ENCODE measurements at regions not wholly inside any gene's neighbourhood (a gene's known extent, or its start where the extent isn't known, plus 50 kb on each side); places are given as distances from the start of the nearest gene placed in this dataset.

DNA sequence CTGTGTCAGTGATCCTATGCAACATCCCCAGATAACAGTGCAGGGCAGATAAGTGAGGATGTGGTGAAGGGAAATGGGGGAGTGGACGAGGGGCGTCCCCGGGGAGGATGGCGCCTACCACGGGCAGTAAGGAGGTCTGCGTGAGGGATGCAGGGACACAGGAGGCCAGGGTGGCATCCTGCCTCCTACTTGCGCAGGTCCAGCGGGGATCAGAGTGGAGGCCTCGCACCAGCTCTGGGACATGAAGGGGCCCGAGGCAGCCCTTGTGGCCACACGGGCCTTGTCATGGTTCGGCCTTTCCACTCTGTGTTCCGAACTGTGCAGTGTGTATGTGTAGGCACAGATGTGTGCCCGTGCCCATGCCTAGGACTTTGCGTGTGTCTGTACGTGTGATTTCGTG is 1227.5 kb downstream of the BRD1 start:
- DNase-seq: no peak
- no peaks in the 10 kb centered on the region for H3K9me3 ChIP-seq (ENCODE audit: control insufficient read depth, insufficient read depth, low read length)
- no peaks in the 10 kb centered on the region for H3K36me3 Mint-ChIP-seq
- no peak overlapping the region for H3K4me3 Mint-ChIP-seq
- ATAC-seq: no peak
- TF ChIP-seq, protein P1, sequence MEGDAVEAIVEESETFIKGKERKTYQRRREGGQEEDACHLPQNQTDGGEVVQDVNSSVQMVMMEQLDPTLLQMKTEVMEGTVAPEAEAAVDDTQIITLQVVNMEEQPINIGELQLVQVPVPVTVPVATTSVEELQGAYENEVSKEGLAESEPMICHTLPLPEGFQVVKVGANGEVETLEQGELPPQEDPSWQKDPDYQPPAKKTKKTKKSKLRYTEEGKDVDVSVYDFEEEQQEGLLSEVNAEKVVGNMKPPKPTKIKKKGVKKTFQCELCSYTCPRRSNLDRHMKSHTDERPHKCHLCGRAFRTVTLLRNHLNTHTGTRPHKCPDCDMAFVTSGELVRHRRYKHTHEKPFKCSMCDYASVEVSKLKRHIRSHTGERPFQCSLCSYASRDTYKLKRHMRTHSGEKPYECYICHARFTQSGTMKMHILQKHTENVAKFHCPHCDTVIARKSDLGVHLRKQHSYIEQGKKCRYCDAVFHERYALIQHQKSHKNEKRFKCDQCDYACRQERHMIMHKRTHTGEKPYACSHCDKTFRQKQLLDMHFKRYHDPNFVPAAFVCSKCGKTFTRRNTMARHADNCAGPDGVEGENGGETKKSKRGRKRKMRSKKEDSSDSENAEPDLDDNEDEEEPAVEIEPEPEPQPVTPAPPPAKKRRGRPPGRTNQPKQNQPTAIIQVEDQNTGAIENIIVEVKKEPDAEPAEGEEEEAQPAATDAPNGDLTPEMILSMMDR (IDR thresholded peaks at IDR 0.05): no peak
- no peaks in the 10 kb centered on the region for H3K36me3 ChIP-seq (ENCODE audit: control insufficient read depth, insufficient read depth, low read length)
- H3K27ac ChIP-seq (ENCODE audit: low read length): no peak overlapping the region
- peaks cover 5 to 6% of the 10 kb centered on the region in 2 donors for H3K9me3 Mint-ChIP-seq
- intact Hi-C loops (cut with micrococcal nuclease): no loop called here
- H3K27me3 Mint-ChIP-seq (ENCODE audit: low read depth in 2 of 2): no peaks in the 10 kb centered on the region
- no peak overlapping the region for H3K27ac Mint-ChIP-seq
- no peaks in the 10 kb centered on the region for H3K4me1 Mint-ChIP-seq
- no peak overlapping the region for H3K4me3 ChIP-seq (ENCODE audit: low read length)
- whole genome bisulfite sequencing (ENCODE audit: insufficient coverage): 90% methylated on average over 17 of the region's 17 CpGs
- H3K4me1 ChIP-seq (ENCODE audit: control insufficient read depth, insufficient read depth, low read length): no peaks in the 10 kb centered on the region
- H3K27me3 ChIP-seq (ENCODE audit: control insufficient read depth, insufficient read depth, low read length): no peaks in the 10 kb centered on the region

DNA sequence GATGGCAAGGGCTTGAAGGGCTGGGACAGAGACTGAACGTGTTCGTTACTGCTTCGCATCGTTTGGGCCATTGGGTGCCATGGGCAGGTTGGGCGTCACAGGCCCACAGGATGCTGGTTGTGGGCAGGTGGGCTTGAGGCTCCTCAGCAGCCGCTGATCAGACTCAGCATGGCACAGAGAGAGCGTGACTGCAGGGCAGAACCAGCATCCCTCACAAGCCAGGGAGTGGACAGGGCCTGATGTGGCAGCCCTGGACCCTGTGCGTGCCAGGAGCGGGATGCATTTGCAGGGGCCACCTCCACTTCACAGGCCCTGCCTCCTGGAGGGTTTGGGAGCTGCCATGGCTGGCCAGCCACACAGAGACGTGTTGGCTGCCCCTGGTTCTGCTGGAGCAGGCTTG is 1228.3 kb downstream of the BRD1 start:
- no peaks in the 10 kb centered on the region for H3K36me3 Mint-ChIP-seq
- no peak for DNase-seq
- intact Hi-C loops (cut with micrococcal nuclease): no loop called here
- H3K9me3 ChIP-seq (ENCODE audit: control insufficient read depth, insufficient read depth, low read length): no peaks in the 10 kb centered on the region
- H3K4me3 ChIP-seq (ENCODE audit: low read length): no peak overlapping the region
- ATAC-seq: no peak
- H3K27me3 ChIP-seq (ENCODE audit: control insufficient read depth, insufficient read depth, low read length): no peaks in the 10 kb centered on the region
- H3K4me3 Mint-ChIP-seq: no peak overlapping the region
- H3K4me1 ChIP-seq (ENCODE audit: control insufficient read depth, insufficient read depth, low read length): no peaks in the 10 kb centered on the region
- no peaks in the 10 kb centered on the region for H3K9me3 Mint-ChIP-seq
- no peak overlapping the region for H3K27ac Mint-ChIP-seq
- TF ChIP-seq, protein P1 (IDR thresholded peaks at IDR 0.05): no peak
- H3K4me1 Mint-ChIP-seq: no peaks in the 10 kb centered on the region
- WGBS (ENCODE audit: insufficient coverage): 87% methylated on average over 10 of the region's 10 CpGs
- no peaks in the 10 kb centered on the region for H3K36me3 ChIP-seq (ENCODE audit: control insufficient read depth, insufficient read depth, low read length)
- no peak overlapping the region for H3K27ac ChIP-seq (ENCODE audit: low read length)
- no peaks in the 10 kb centered on the region for H3K27me3 Mint-ChIP-seq (ENCODE audit: low read depth in 2 of 2)

DNA sequence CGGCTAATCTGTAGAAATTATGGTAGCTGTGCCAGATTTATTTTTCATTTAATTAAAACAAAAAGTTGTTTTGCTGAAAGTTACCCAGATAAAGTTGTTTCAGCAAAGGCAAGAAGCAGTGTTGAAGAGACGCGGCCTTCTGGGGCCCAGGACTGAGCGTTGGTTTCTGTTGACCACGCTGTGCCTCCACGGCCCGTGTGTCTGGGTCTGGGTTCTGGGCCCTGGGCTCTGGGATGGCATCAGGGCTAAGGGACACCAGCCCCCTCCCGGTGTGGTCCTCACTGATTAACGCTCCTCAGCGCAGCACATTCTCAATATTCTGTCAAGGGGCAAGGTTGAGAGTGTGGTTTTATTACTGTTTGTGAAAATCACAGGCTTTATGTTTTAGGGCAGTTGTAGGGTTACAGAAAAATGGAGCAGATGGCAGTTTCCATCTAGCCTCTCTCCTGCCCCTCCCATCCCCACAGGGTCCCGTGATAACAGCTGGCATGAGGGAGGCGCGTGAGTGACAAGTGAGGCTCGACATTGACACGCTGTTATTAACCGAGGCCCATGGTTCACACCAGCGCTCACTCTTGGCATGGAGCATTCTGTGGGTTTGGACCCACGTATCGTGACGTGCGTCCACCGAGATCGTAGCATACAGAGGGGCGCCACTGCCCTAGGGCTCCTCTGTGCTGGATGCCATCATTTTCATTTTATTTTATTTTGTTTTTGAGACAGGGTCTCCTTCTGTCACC is 1231.4 kb downstream of the BRD1 start:
- Mint-ChIP-seq H3K27ac (no peak overlapping the region), H3K4me1 (no peaks in the 10 kb centered on the region), H3K9me3 (no peaks in the 10 kb centered on the region), H3K4me3 (no peak overlapping the region), H3K27me3 (ENCODE audit: low read depth in 2 of 2) (no peaks in the 10 kb centered on the region), H3K36me3 (no peaks in the 10 kb centered on the region)
- TF ChIP-seq, protein P1 (IDR thresholded peaks at IDR 0.05): no peak
- H3K36me3 ChIP-seq (ENCODE audit: control insufficient read depth, insufficient read depth, low read length): no peaks in the 10 kb centered on the region
- DNase-seq (no peak), ATAC-seq (no peak)
- H3K27me3 ChIP-seq (ENCODE audit: control insufficient read depth, insufficient read depth, low read length): no peaks in the 10 kb centered on the region
- no peaks in the 10 kb centered on the region for H3K9me3 ChIP-seq (ENCODE audit: control insufficient read depth, insufficient read depth, low read length)
- intact Hi-C loops (cut with micrococcal nuclease): no loop called here
- no peak overlapping the region for H3K27ac ChIP-seq (ENCODE audit: low read length)
- WGBS (ENCODE audit: insufficient coverage): 94% methylated on average over 24 of the region's 24 CpGs
- H3K4me1 ChIP-seq (ENCODE audit: control insufficient read depth, insufficient read depth, low read length): no peaks in the 10 kb centered on the region
- no peak overlapping the region for H3K4me3 ChIP-seq (ENCODE audit: low read length)

DNA sequence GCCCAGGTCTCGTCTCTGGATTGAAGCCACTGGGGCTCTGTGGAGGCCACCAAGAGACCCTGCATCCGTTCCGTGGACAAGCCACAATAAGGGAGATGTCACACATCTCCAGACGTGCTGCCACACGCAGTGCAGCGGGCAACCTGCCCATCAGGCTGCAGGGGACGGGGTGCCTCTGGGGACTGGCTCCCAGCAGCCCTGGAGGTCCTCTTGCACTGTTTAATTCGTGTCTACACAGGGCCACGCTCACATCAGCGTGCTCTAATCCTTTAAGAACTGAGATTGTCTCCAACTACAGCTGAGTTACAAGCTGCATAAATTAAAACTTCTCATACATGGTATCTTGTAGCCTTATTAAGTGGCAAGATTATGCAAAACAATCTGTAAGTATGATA is 1232.2 kb downstream of the BRD1 start:
- DNase-seq (no peak), ATAC-seq (no peak)
- Mint-ChIP-seq H3K36me3 (no peaks in the 10 kb centered on the region), H3K27ac (no peak overlapping the region), H3K4me1 (no peaks in the 10 kb centered on the region), H3K27me3 (ENCODE audit: low read depth in 2 of 2) (no peaks in the 10 kb centered on the region), H3K9me3 (no peaks in the 10 kb centered on the region), H3K4me3 (no peak overlapping the region)
- H3K27ac ChIP-seq (ENCODE audit: low read length): no peak overlapping the region
- TF ChIP-seq, protein P1 (IDR thresholded peaks at IDR 0.05): no peak
- no peak overlapping the region for H3K4me3 ChIP-seq (ENCODE audit: low read length)
- H3K4me1 ChIP-seq (ENCODE audit: control insufficient read depth, insufficient read depth, low read length): no peaks in the 10 kb centered on the region
- no peaks in the 10 kb centered on the region for H3K27me3 ChIP-seq (ENCODE audit: control insufficient read depth, insufficient read depth, low read length)
- no peaks in the 10 kb centered on the region for H3K36me3 ChIP-seq (ENCODE audit: control insufficient read depth, insufficient read depth, low read length)
- 69% methylated on average over 10 of the region's 10 CpGs for WGBS (ENCODE audit: insufficient coverage)
- no peaks in the 10 kb centered on the region for H3K9me3 ChIP-seq (ENCODE audit: control insufficient read depth, insufficient read depth, low read length)
- intact Hi-C loops (cut with micrococcal nuclease): no loop called here
